PC-9 (cell line): ENCODE measurements at regions not wholly inside any gene's neighbourhood (a gene's known extent, or its start where the extent isn't known, plus 50 kb on each side); places are given as distances from the start of the nearest gene placed in this dataset.

Experiments used
- EZH2 ChIP-seq: fragments of 200-600 bp; sonication (generic); IDR thresholded peaks from 2 replicates; pipeline ENCODE4 v1.8.0; 2017; ENCODE audit warnings: antibody characterized with exemption, low read depth
- TF ChIP-seq, protein P1 (sequence below): fragments of 200-600 bp; sonication (generic); conservative IDR thresholded peaks from 2 replicates; pipeline ENCODE4 v1.6.1; 2017; ENCODE audit warnings: mixed run types, antibody characterized with exemption, mild to moderate bottlenecking, moderate library complexity

DNA sequence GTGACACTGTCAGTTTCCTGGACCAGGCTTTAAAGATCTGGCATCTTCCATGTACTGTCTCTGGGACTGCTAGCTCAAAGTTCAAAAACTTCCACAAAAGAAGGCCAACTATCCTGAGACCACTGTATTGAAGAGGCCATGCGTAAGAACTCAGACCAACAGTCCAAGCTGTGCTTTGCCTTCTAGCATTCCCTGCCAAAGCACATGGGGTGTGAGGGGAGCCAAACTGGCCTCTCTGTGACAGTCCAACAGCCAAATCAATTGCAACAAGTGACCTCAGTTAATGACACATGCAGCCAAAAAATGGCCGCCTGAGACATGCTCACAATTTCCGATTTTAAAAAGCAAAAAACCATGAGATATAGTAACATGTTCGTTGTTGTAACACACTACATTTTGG lies 160.3 kb upstream of the CDH19 start:
- TF ChIP-seq, protein P1, sequence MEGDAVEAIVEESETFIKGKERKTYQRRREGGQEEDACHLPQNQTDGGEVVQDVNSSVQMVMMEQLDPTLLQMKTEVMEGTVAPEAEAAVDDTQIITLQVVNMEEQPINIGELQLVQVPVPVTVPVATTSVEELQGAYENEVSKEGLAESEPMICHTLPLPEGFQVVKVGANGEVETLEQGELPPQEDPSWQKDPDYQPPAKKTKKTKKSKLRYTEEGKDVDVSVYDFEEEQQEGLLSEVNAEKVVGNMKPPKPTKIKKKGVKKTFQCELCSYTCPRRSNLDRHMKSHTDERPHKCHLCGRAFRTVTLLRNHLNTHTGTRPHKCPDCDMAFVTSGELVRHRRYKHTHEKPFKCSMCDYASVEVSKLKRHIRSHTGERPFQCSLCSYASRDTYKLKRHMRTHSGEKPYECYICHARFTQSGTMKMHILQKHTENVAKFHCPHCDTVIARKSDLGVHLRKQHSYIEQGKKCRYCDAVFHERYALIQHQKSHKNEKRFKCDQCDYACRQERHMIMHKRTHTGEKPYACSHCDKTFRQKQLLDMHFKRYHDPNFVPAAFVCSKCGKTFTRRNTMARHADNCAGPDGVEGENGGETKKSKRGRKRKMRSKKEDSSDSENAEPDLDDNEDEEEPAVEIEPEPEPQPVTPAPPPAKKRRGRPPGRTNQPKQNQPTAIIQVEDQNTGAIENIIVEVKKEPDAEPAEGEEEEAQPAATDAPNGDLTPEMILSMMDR: no peak
- TF ChIP-seq EZH2: no peak
